ENCODE measurements at regions not wholly inside any gene's neighbourhood (a gene's known extent, or its start where the extent isn't known, plus 50 kb on each side); places are given as distances from the start of the nearest gene placed in this dataset.
A peak's percentile ranks its signal among the peaks of the same experiment; 100 is the strongest.

DNA sequence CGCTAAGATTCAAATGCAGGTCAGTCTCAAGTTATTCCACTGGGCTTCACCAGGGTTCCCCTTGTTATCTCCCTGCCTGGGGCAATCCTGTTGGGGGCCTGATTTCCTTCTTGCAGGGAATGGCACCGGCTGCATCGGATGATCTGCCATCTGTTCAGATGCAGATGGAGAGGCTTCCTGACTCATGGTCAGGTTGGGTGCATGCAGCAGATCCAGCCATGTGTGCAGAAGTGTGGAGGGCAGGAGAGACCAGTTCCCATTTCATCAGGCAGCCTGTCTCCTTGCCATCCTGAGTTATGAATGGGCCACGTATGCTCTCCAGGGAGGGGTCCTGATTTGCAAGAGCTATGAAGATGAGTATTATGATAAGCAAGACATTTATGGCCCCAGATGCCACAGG, 161.2 kb upstream of the PLET1 start:
- H3K9me3 ChIP-seq (ENCODE audit: insufficient read depth in 2 of 2, low read depth in 1 of 2, low read length in 1 of 2), result no peaks in the 10 kb centered on the region
- FAIRE-seq (no peak), DNase-seq (ENCODE audit: low read depth in 1 of 2, low spot score in 2 of 2) (peak in 1 of 2 experiments; percentile 7)
- no peaks in the 10 kb centered on the region for H3K79me1 ChIP-seq (ENCODE audit: low read depth, low read length)
- no peak overlapping the region for H2BK20ac ChIP-seq (ENCODE audit: low read length)
- H3K14ac ChIP-seq (ENCODE audit: insufficient read length), result no peak overlapping the region
- no peaks in the 10 kb centered on the region for H3K27me3 ChIP-seq (replicated peaks in 1 of 4; ENCODE audit: control insufficient read depth in 3 of 4, extremely low read depth in 1 of 4, insufficient read depth in 3 of 4, low read length in 3 of 4)
- no peak overlapping the region for H2BK12ac ChIP-seq (ENCODE audit: low read depth, low read length)
- H3K4me3 ChIP-seq (ENCODE audit: extremely low read depth in 1 of 4, insufficient read depth in 2 of 4, low read depth in 3 of 4, low read length in 4 of 4), result no peak overlapping the region
- peaks cover 0 to 4% (median 0%) of the 10 kb centered on the region in 4 experiments; a peak in 2 of 7 replicates for H3K4me1 ChIP-seq (replicated peaks in 1 of 4; ENCODE audit: control insufficient read depth in 3 of 4, insufficient read depth in 4 of 4, low read length in 3 of 4)
- no peak overlapping the region for H3K18ac ChIP-seq (ENCODE audit: extremely low read depth, low read length)
- H4K5ac ChIP-seq (ENCODE audit: insufficient read length, low read depth, low read length), result no peak overlapping the region
- no peak overlapping the region for H3K4me2 ChIP-seq (ENCODE audit: insufficient read depth in 1 of 2, low read depth in 2 of 2, low read length in 2 of 2)
- ChIA-PET CTCF (ENCODE audit: partially characterized antibody) (interaction anchor here (1.5 to 3.1 kb wide), 2 partner anchors 12 to 133 kb away, joined by 3 to 7 read pairs; no protein-coding TSS in a partner anchor), POLR2A (ENCODE audit: partially characterized antibody) (no interaction called here)
- 84% methylated on average over 4 of the region's 4 CpGs; no CpG with 5 or more reads in 1 of the 2 experiments for WGBS, 2 experiments (ENCODE audit: extremely low coverage in 1 of 2, insufficient coverage in 1 of 2, insufficient read length in 1 of 2, insufficient replicate concordance in 2 of 2, low coverage in 1 of 2, low lambda C conversion rate in 2 of 2, missing lambda C conversion rate in 1 of 2)
- no peak overlapping the region for H3K56ac ChIP-seq (replicated peaks; ENCODE audit: insufficient read length, low read depth, low read length)
- no peak overlapping the region for H2BK5ac ChIP-seq (ENCODE audit: low read depth, low read length)
- no peak overlapping the region for H3K9ac ChIP-seq (replicated peaks in 1 of 4; ENCODE audit: extremely low read depth in 1 of 4, low read depth in 3 of 4, low read length in 3 of 4)
- H4K20me1 ChIP-seq (replicated peaks in 1 of 2; ENCODE audit: control insufficient read depth in 1 of 2, insufficient read depth in 2 of 2, low read length in 2 of 2), result no peaks in the 10 kb centered on the region
- H4K91ac ChIP-seq (replicated peaks; ENCODE audit: insufficient read length, low read length), result no peak overlapping the region
- H3K4ac ChIP-seq (replicated peaks; ENCODE audit: insufficient read length, low read depth, low read length), result no peak overlapping the region
- H4K8ac ChIP-seq (ENCODE audit: extremely low read depth, insufficient read depth, low read length), result no peak overlapping the region
- H3K23me2 ChIP-seq (ENCODE audit: low read depth, low read length), result no peaks in the 10 kb centered on the region; the same call in 1 of the 2 replicates
- H2BK15ac ChIP-seq (ENCODE audit: low read length), result no peak overlapping the region
- no peak overlapping the region for H3K27ac ChIP-seq (ENCODE audit: low read depth, low read length)
- no peaks in the 10 kb centered on the region; a peak in 1 of 4 replicates for H3K79me2 ChIP-seq (ENCODE audit: control insufficient read depth in 1 of 2, insufficient read depth in 2 of 2, low read length in 2 of 2)
- no peaks in the 10 kb centered on the region for H3K36me3 ChIP-seq (ENCODE audit: control insufficient read depth in 2 of 4, insufficient read depth in 4 of 4, low read length in 3 of 4)
- no peak overlapping the region; the same call in 1 of the 2 replicates for H2AFZ ChIP-seq (ENCODE audit: low read length)
- H2BK120ac ChIP-seq (replicated peaks; ENCODE audit: low read depth, low read length), result no peak overlapping the region
- H2AK5ac ChIP-seq (ENCODE audit: low read depth, low read length), result no peak overlapping the region
- no peak overlapping the region for H3K23ac ChIP-seq (ENCODE audit: insufficient read length)
- TF ChIP-seq RXRA (IDR thresholded peaks at IDR 0.05; ENCODE audit: insufficient read depth, low read depth, low read length) (no peak), CEBPB (IDR thresholded peaks at IDR 0.05; ENCODE audit: low read depth, low read length) (no peak), CHD2 (IDR thresholded peaks at IDR 0.05; ENCODE audit: low read length) (no peak), SP1 (IDR thresholded peaks at IDR 0.05; ENCODE audit: low read depth, low read length) (no peak), FOSL1 (IDR thresholded peaks at IDR 0.05; ENCODE audit: insufficient read depth, low read depth, low read length) (no peak), CREB1 (IDR thresholded peaks at IDR 0.05) (no peak)

Data from H1 (cell line).